ENCODE measurements at regions not wholly inside any gene's neighbourhood (a gene's known extent, or its start where the extent isn't known, plus 50 kb on each side); places are given as distances from the start of the nearest gene placed in this dataset.

- Mint-ChIP-seq H3K36me3 (ENCODE audit: low read depth) (no peaks in the 10 kb centered on the region), H3K27ac (no peak overlapping the region), H3K27me3 (peaks cover 35% of the 10 kb centered on the region), H3K4me1 (peaks cover 7% of the 10 kb centered on the region), H3K9me3 (no peaks in the 10 kb centered on the region), H3K4me3 (no peak overlapping the region)
- POLR2A ChIA-PET, result interaction anchor here (0.6 to 0.7 kb wide), 2 partner anchors 49 to 74 kb away, joined by 3 read pairs; no protein-coding TSS in a partner anchor
- DNase-seq (no peak), ATAC-seq (ENCODE audit: low read depth) (no peak)
- intact Hi-C loops (cut with micrococcal nuclease), result no loop called here
- CTCF ChIA-PET, result no interaction called here
- TF ChIP-seq CTCF (IDR thresholded peaks at IDR 0.05), result no peak
Measured at GRCh38 chr1:25150985-25151495, 81.3 kb downstream of the SYF2 start.

DNA sequence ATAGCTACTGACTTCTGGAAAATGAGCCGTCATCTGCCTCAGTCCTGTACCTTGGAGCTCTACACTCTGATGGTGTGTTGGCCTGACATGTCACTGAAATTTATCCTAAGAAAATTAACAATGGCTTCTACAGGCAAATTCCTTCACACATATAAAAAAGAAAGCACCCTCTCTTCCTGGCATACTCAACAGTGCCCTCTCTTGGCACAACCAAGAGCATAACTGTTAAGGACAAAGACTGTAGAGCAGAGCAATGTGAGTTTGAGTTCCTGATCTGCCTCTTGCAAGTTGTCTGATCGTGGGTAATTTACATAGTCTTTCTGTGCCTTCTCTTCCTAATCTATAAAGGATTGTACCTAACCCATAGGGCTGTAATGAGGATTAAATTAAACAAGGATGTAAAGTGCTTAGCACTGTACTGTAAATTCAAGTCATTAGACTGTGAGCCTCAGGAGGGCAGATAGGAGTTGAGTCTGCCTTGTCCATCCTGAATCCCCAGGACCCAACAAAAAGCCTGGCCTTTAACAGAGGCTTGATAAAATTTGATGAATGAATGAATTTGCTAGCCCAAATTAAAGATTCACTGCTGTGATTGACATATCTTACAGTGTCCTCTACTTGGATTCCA, 83.5 kb downstream of the SYF2 start:
- ChIA-PET POLR2A (interaction anchor here (1.0 kb wide), 1 partner anchor 301 kb away, joined by 3 read pairs; no protein-coding TSS in a partner anchor), CTCF (interaction anchor here (1.0 to 2.2 kb wide), 4 partner anchors 55 to 301 kb away, joined by 3 to 12 read pairs (median 3); no protein-coding TSS in a partner anchor)
- intact Hi-C loops (cut with micrococcal nuclease), result loop anchor here (1.0 to 5.0 kb wide), 4 partner anchors 56 to 300 kb away; no protein-coding TSS in a partner anchor
- no peaks in the 10 kb centered on the region for H3K36me3 Mint-ChIP-seq (ENCODE audit: low read depth)
- no peak for DNase-seq
- no peak overlapping the region for H3K4me3 Mint-ChIP-seq
- H3K27ac Mint-ChIP-seq, result no peak overlapping the region
- H3K27me3 Mint-ChIP-seq, result peaks cover 32% of the 10 kb centered on the region
- TF ChIP-seq CTCF (IDR thresholded peaks at IDR 0.05), result no peak
- peak; percentile 40 for ATAC-seq (ENCODE audit: low read depth)
- H3K9me3 Mint-ChIP-seq, result no peaks in the 10 kb centered on the region
- peaks cover 15% of the 10 kb centered on the region for H3K4me1 Mint-ChIP-seq

- Mint-ChIP-seq H3K9me3 (no peaks in the 10 kb centered on the region), H3K36me3 (ENCODE audit: low read depth) (no peaks in the 10 kb centered on the region), H3K4me1 (peaks cover 15% of the 10 kb centered on the region), H3K27me3 (peaks cover 25% of the 10 kb centered on the region), H3K4me3 (no peak overlapping the region), H3K27ac (no peak overlapping the region)
- CTCF ChIA-PET, result no interaction called here
- intact Hi-C loops (cut with micrococcal nuclease), result loop anchor here (5.0 kb wide), 2 partner anchors 109 to 219 kb away; no protein-coding TSS in a partner anchor
- ATAC-seq (ENCODE audit: low read depth) (no peak), DNase-seq (no peak)
- POLR2A ChIA-PET, result interaction anchor here (1.3 kb wide), 1 partner anchor 86 kb away, joined by 4 read pairs; the partner anchor contains the start of gene SYF2
- TF ChIP-seq CTCF (IDR thresholded peaks at IDR 0.05), result no peak
Measured at GRCh38 chr1:25146451-25146855, 85.8 kb downstream of the SYF2 start.

DNA sequence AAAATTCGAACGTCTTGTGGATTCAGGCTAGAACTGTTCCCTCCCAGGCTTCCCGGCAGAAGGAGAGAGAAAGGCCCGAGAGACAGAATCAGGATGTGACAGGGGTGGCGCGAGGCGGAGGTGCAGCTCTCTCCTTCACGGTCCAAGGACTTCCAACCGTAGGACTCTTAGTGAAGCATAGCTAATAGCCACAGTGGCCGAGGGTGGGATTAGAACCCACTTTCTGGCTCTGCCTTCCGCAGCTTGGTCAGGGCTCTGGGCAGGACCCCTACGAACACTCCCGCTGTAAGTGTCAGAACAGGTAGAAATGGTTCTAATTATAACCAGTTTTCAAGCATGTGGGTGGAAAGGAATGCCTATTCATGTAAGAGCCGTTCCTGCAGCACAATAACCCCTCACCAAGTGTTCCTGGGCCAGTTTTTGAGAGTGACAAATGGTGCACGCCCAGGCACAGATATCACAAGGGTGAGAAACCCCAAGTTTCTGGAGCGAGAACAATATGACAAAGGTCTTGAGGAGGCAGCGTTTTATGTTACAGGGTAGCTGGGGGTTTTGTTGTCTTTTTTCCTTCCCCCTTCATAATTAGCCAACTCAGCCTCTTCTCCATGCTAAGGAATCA, 86.4 kb downstream of the SYF2 start:
- ATAC-seq (ENCODE audit: low read depth) (peak; percentile 87), DNase-seq (no peak)
- ChIA-PET CTCF (no interaction called here), POLR2A (interaction anchor here (1.3 kb wide), 1 partner anchor 87 kb away, joined by 4 read pairs; the partner anchor contains the start of gene SYF2)
- intact Hi-C loops (cut with micrococcal nuclease), result loop anchor here (5.0 kb wide), 2 partner anchors 109 to 219 kb away; no protein-coding TSS in a partner anchor
- Mint-ChIP-seq H3K4me1 (peaks cover 15% of the 10 kb centered on the region), H3K27me3 (peaks cover 22% of the 10 kb centered on the region), H3K9me3 (no peaks in the 10 kb centered on the region), H3K36me3 (ENCODE audit: low read depth) (no peaks in the 10 kb centered on the region), H3K4me3 (peak overlapping the region; percentile 55), H3K27ac (peak overlapping the region; percentile 68)
- TF ChIP-seq CTCF (IDR thresholded peaks at IDR 0.05), result no peak

All from activated B cell treated with CpG ODN at 0.5 μM for 24 hours (primary cell).